ENCODE measurements at regions not wholly inside any gene's neighbourhood (a gene's known extent, or its start where the extent isn't known, plus 50 kb on each side); places are given as distances from the start of the nearest gene placed in this dataset.

GRCh38 chr14:101412739-101413138 lies 148.6 kb upstream of the DIO3 start:
- peaks cover 12% of the 10 kb centered on the region for H3K27me3 Mint-ChIP-seq (ENCODE audit: low read depth)
- H3K27ac Mint-ChIP-seq: no peak overlapping the region
- no peak overlapping the region for H3K4me3 Mint-ChIP-seq
- H3K4me1 Mint-ChIP-seq: peaks cover 20% of the 10 kb centered on the region
- TF ChIP-seq CTCF (IDR thresholded peaks at IDR 0.05; ENCODE audit: unreplicated experiment in 3 of 3): no peak
- no peaks in the 10 kb centered on the region for H3K36me3 Mint-ChIP-seq (ENCODE audit: low read depth)
- H3K9me3 Mint-ChIP-seq: peaks cover 3% of the 10 kb centered on the region

DNA sequence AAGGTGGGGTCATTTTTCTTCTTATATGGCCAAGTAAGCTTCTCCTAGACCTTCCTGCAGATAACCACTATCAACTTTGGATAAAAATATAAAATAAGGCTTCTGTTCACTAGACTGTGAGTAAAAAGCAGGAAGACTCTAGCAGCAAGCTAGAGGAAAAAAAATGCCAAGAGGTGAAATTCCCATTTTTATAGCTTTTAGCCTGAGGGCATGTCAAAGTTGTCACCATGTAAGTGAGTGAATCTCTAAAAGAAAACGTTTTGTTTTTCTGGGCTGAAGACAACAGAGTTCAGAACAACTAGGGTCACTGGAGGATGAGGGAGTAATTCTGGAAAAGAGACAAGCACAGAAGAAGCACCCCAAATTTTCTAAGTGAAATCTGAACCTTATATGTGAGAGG lies 143.9 kb upstream of the DIO3 start:
- H3K27me3 Mint-ChIP-seq (ENCODE audit: low read depth): no peaks in the 10 kb centered on the region
- peaks cover 13% of the 10 kb centered on the region for H3K9me3 Mint-ChIP-seq
- H3K36me3 Mint-ChIP-seq (ENCODE audit: low read depth): no peaks in the 10 kb centered on the region
- no peak for TF ChIP-seq CTCF (IDR thresholded peaks at IDR 0.05; ENCODE audit: unreplicated experiment in 3 of 3)
- no peaks in the 10 kb centered on the region for H3K4me1 Mint-ChIP-seq
- H3K27ac Mint-ChIP-seq: no peak overlapping the region
- H3K4me3 Mint-ChIP-seq: no peak overlapping the region

DNA sequence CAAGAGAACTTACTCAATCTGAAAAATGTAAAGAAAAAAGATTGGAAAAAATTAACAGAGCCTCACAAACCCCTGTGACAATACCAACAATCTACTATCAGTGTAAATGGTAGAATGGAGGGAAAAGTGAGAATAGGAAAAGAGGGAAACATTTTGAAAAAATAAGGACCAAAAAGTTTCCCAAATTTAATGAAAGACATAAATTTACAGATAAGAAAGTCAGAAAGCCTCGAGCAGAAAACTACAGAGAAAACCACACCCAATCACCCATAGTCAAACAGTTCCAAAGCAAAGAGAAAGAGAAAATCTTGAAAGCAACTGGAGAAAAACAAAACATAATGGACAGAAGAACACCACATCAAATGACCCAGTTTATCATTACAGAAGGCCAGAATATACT lies 142.7 kb upstream of the DIO3 start:
- Mint-ChIP-seq H3K27ac (no peak overlapping the region), H3K9me3 (peaks cover 13% of the 10 kb centered on the region), H3K27me3 (ENCODE audit: low read depth) (no peaks in the 10 kb centered on the region), H3K36me3 (ENCODE audit: low read depth) (no peaks in the 10 kb centered on the region), H3K4me1 (no peaks in the 10 kb centered on the region), H3K4me3 (no peak overlapping the region)
- TF ChIP-seq CTCF (IDR thresholded peaks at IDR 0.05; ENCODE audit: unreplicated experiment in 3 of 3): no peak

GRCh38 chr14:101426466-101426865 lies 134.8 kb upstream of the DIO3 start:
- peaks cover 31% of the 10 kb centered on the region for H3K9me3 Mint-ChIP-seq
- H3K4me1 Mint-ChIP-seq: no peaks in the 10 kb centered on the region
- no peak overlapping the region for H3K27ac Mint-ChIP-seq
- no peaks in the 10 kb centered on the region for H3K36me3 Mint-ChIP-seq (ENCODE audit: low read depth)
- peaks cover 5% of the 10 kb centered on the region for H3K27me3 Mint-ChIP-seq (ENCODE audit: low read depth)
- TF ChIP-seq CTCF (IDR thresholded peaks at IDR 0.05; ENCODE audit: unreplicated experiment in 3 of 3): no peak
- H3K4me3 Mint-ChIP-seq: no peak overlapping the region

- H3K4me1 Mint-ChIP-seq: no peaks in the 10 kb centered on the region
- peaks cover 8% of the 10 kb centered on the region for H3K27me3 Mint-ChIP-seq (ENCODE audit: low read depth)
- H3K27ac Mint-ChIP-seq: no peak overlapping the region
- no peak overlapping the region for H3K4me3 Mint-ChIP-seq
- peaks cover 31% of the 10 kb centered on the region for H3K9me3 Mint-ChIP-seq
- H3K36me3 Mint-ChIP-seq (ENCODE audit: low read depth): no peaks in the 10 kb centered on the region
- no peak for TF ChIP-seq CTCF (IDR thresholded peaks at IDR 0.05; ENCODE audit: unreplicated experiment in 3 of 3)
Observed at GRCh38 chr14:101428409-101428808, 132.9 kb upstream of the DIO3 start.

- Mint-ChIP-seq H3K27ac (no peak overlapping the region), H3K9me3 (peaks cover 2% of the 10 kb centered on the region), H3K4me1 (no peaks in the 10 kb centered on the region), H3K4me3 (no peak overlapping the region), H3K27me3 (ENCODE audit: low read depth) (peaks cover 6% of the 10 kb centered on the region), H3K36me3 (ENCODE audit: low read depth) (no peaks in the 10 kb centered on the region)
- TF ChIP-seq CTCF (IDR thresholded peaks at IDR 0.05; ENCODE audit: unreplicated experiment in 3 of 3): no peak
Observed at GRCh38 chr14:101435546-101435945, 125.7 kb upstream of the DIO3 start.

Data from nephron (organoid).